GM12875 (cell line): ENCODE measurements at regions not wholly inside any gene's neighbourhood (a gene's known extent, or its start where the extent isn't known, plus 50 kb on each side); places are given as distances from the start of the nearest gene placed in this dataset.
"Not testable (repeated sequence)": the region's sequence is repeated elsewhere in the genome, so short reads cannot be mapped to it uniquely, and the experiment has no call there.

Source experiments
- H3K4me3 ChIP-seq: one replicate; pipeline ENCODE4 v1.5.1; 2011; ENCODE audit warnings: low read depth, low read length, control low read depth
- TF ChIP-seq, protein P1 (sequence below): IDR thresholded peaks from 2 replicates; pipeline ENCODE4 v1.5.1; 2011; ENCODE audit warnings: low read depth, mild to moderate bottlenecking, control low read depth, inconsistent platforms, low read length, moderate library complexity, borderline replicate concordance; ENCODE audit not compliant: insufficient read depth

DNA sequence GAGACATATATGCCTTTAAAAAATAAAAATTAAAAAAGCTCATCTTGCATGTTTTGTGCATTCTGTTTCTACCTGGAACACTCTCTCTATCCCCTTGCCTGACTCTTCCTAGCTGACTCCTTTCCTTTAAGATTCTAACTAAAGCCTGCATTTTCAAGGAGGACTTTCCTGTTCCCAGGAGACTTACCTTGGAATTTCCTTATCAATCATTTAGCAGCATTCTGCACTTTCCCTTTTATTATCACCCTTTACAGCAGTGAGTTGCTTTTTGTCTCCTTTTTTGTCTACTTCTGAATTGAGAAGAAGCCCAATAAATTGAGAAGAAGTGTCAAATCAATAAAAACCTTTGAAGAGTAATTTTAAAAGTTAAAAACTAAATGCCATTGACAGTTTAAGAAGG lies 142.2 kb upstream of the TMEM196 start:
- no peak overlapping the region for H3K4me3 ChIP-seq
- TF ChIP-seq, protein P1, sequence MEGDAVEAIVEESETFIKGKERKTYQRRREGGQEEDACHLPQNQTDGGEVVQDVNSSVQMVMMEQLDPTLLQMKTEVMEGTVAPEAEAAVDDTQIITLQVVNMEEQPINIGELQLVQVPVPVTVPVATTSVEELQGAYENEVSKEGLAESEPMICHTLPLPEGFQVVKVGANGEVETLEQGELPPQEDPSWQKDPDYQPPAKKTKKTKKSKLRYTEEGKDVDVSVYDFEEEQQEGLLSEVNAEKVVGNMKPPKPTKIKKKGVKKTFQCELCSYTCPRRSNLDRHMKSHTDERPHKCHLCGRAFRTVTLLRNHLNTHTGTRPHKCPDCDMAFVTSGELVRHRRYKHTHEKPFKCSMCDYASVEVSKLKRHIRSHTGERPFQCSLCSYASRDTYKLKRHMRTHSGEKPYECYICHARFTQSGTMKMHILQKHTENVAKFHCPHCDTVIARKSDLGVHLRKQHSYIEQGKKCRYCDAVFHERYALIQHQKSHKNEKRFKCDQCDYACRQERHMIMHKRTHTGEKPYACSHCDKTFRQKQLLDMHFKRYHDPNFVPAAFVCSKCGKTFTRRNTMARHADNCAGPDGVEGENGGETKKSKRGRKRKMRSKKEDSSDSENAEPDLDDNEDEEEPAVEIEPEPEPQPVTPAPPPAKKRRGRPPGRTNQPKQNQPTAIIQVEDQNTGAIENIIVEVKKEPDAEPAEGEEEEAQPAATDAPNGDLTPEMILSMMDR = no peak

DNA sequence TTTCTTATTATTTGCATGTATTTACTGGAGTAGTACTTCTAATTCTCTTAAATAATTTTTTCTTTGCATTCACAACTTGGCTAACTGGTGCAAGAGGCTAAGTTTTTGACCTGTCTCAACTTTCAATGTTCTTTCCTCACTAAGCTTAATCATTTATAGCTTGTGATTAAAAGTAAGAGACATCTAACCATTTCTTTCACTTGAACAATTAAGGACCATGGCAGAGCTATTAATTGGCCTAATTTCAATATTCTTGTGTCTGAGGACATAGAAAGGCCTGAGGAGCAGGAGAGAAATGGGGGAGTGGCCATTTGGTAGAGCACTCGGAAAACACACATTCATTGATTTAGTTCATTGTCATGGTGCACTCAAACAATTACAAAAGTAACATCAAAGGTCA lies 141.4 kb upstream of the TMEM196 start:
- TF ChIP-seq, protein P1 = no peak
- H3K4me3 ChIP-seq = no peak overlapping the region

GRCh38 chr7:19900118-19900517 lies 126.7 kb upstream of the TMEM196 start:
- TF ChIP-seq, protein P1 = no peak
- H3K4me3 ChIP-seq = no peak overlapping the region

GRCh38 chr7:19899529-19899928 lies 126.1 kb upstream of the TMEM196 start:
- TF ChIP-seq, protein P1 = no peak
- H3K4me3 ChIP-seq = no peak overlapping the region

DNA sequence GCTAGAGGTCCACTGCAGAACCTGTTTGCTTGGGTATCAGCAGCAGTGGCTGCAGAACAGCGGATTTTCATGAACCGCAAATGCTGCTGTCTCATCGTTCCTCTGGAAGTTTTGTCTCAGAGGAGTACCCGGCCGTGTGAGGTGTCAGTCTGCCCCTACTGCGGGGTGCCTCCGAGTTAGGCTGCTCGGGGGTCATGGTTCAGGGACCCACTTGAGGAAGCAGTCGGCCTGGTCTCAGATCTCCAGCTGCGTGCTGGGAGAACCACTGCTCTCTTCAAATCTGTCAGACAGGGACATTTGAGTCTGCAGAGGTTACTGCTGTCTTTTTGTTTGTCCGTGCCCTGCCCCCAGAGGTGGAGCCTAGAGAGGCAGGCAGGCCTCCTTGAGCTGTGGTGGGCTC lies 109.5 kb upstream of the TMEM196 start:
- H3K4me3 ChIP-seq = not testable (repeated sequence)

- TF ChIP-seq, protein P1 = no peak
- H3K4me3 ChIP-seq = no peak overlapping the region
Measured at GRCh38 chr7:19872094-19872493, 98.7 kb upstream of the TMEM196 start.

DNA sequence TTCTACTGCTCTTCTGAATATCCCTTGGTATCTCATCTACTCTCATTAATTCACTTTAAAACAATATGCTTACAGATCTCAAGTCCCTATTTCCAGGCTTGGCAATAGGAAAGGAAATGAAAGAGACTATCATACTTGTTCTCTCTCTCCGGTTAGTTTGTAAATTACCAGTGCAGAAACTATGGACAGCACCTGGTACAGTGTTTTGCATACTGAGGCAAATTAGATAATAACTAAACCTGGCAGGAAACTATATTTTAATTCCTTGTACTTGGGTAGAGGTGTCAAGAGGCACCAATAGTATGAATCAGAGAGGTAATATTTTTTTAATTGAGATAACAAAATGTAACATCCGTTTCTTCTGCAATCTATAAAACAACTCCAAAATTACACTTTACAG lies 97.7 kb upstream of the TMEM196 start:
- TF ChIP-seq, protein P1 = no peak
- no peak overlapping the region for H3K4me3 ChIP-seq

DNA sequence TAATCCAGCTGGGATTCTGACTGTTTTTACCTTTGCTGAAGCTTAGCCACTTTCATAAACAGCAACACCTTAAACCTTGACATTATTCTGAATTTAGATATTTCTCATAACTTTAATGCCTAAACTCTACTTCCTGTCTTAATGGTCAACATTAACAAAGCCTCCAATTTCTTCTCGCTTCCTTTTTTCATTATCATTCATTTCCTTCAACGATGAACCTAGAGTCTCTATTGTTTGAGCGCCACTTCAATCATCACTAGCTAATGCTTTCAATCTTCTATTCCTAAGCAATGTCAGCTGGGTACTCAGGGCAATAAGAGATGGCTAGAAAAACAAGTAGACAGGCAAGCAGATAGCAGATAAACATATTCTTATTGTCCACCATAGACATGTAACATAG lies 96.6 kb upstream of the TMEM196 start:
- H3K4me3 ChIP-seq = no peak overlapping the region
- TF ChIP-seq, protein P1 = no peak
